Psoas muscle (tissue), 7 donors: ENCODE measurements at regions not wholly inside any gene's neighbourhood (a gene's known extent, or its start where the extent isn't known, plus 50 kb on each side); places are given as distances from the start of the nearest gene placed in this dataset.

ENCODE experiments used
- ATAC-seq, 4 donors: fragments of 200-7000 bp; cut with Tn5 transposase; one replicate each; pipeline ENCODE4 v1.9.1; 2020; ENCODE audit warnings: moderate library complexity in 3 of 4, mild to moderate bottlenecking in 2 of 4
- DNase-seq, 2 donors: peaks; one replicate each; pipeline ENCODE4 v3.0.0-alpha.2; 2020
- H3K27ac ChIP-seq: fragments of 200-600 bp; one replicate; pipeline ENCODE4 v1.8.0; 2022
- H3K27me3 ChIP-seq, 3 donors: fragments of 200-600 bp in 1 of 3; one replicate each; pipeline versions ENCODE4 v1.6.1 to v1.8.0; 2013 to 2022; ENCODE audit warnings: low read length in 2 of 3, mild to moderate bottlenecking in 2 of 3, moderate library complexity in 1 of 3; ENCODE audit not compliant: insufficient read depth in 3 of 3
- H3K36me3 ChIP-seq, 2 donors: fragments of 200-600 bp in 1 of 2; one replicate each; pipeline versions ENCODE4 v1.6.1 to v1.8.0; 2013 to 2022; ENCODE audit warnings: low read depth in 1 of 2, mild to moderate bottlenecking in 1 of 2, moderate library complexity in 1 of 2; ENCODE audit not compliant: insufficient read depth in 1 of 2
- H3K4me1 ChIP-seq: fragments of 200-600 bp; one replicate; pipeline ENCODE4 v1.8.0; 2022
- H3K4me3 ChIP-seq: fragments of 200-600 bp; one replicate; pipeline ENCODE4 v1.8.0; 2022; ENCODE audit warnings: mild to moderate bottlenecking
- H3K9me3 ChIP-seq: fragments of 200-600 bp; one replicate; pipeline ENCODE4 v1.8.0; 2022
- WGBS, 3 donors: extraction: QIAGEN DNeasy Blood & Tissue Kit; methylation state at CpG; one replicate each; pipeline versions ENCODE4 v1.1.6 to v1.1.7; 2013; 5-methylcytosine and 5-hydroxymethylcytosine counted together
- intact Hi-C, 2 donors: fragments of 100-400 bp; cut with DNase I; formaldehyde crosslinking; loops; one replicate each; pipeline versions ENCODE4 v1.11.0 to v1.14.2; 2022
- TF ChIP-seq, protein P1 (sequence below): fragments of 200-600 bp; IDR thresholded peaks from one replicate; pipeline ENCODE4 v1.8.0; 2022; ENCODE audit warnings: antibody characterized with exemption
- donor health status: healthy with polysubstance abuse.
- donor health status: DM: no; HTN: no; CAD: no; lungs with moderate emphysema.
- donor health status: Bipolar disorder and iron deficiency.
- donor health status: healthy.
- donor health status: DM: yes; HTN: yes; CAD: no.
- donor health status: DM: no; HTN: no; CAD: no.
- donor health status: DM: yes; HTN: yes; CAD: no.

- no peak for DNase-seq
- no peaks in the 10 kb centered on the region for H3K4me1 ChIP-seq
- no peak for ATAC-seq
- H3K36me3 ChIP-seq, result no peaks in the 10 kb centered on the region
- TF ChIP-seq, protein P1, sequence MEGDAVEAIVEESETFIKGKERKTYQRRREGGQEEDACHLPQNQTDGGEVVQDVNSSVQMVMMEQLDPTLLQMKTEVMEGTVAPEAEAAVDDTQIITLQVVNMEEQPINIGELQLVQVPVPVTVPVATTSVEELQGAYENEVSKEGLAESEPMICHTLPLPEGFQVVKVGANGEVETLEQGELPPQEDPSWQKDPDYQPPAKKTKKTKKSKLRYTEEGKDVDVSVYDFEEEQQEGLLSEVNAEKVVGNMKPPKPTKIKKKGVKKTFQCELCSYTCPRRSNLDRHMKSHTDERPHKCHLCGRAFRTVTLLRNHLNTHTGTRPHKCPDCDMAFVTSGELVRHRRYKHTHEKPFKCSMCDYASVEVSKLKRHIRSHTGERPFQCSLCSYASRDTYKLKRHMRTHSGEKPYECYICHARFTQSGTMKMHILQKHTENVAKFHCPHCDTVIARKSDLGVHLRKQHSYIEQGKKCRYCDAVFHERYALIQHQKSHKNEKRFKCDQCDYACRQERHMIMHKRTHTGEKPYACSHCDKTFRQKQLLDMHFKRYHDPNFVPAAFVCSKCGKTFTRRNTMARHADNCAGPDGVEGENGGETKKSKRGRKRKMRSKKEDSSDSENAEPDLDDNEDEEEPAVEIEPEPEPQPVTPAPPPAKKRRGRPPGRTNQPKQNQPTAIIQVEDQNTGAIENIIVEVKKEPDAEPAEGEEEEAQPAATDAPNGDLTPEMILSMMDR, result no peak
- intact Hi-C loops, result no loop called here
- H3K4me3 ChIP-seq, result no peak overlapping the region
- no peak overlapping the region for H3K27ac ChIP-seq
- H3K9me3 ChIP-seq, result no peaks in the 10 kb centered on the region
- H3K27me3 ChIP-seq, result no peaks in the 10 kb centered on the region
- 81 to 84% (median 81%) methylated on average over 4 of the region's 4 CpGs for WGBS, 3 donors
Observed at GRCh38 chr2:19226871-19227270, 131.6 kb downstream of the OSR1 start.

GRCh38 chr2:19226386-19226785 lies 132.0 kb downstream of the OSR1 start:
- Histone ChIP-seq H3K27me3 (no peaks in the 10 kb centered on the region), H3K9me3 (no peaks in the 10 kb centered on the region), H3K36me3 (no peaks in the 10 kb centered on the region), H3K4me1 (no peaks in the 10 kb centered on the region), H3K27ac (no peak overlapping the region), H3K4me3 (no peak overlapping the region)
- no peak for ATAC-seq
- no peak for DNase-seq
- intact Hi-C loops, result no loop called here
- 88 to 96% (median 93%) methylated on average over 6 of the region's 6 CpGs for WGBS, 3 donors
- TF ChIP-seq, protein P1, result no peak

- Histone ChIP-seq H3K4me3 (no peak overlapping the region), H3K9me3 (no peaks in the 10 kb centered on the region), H3K27me3 (no peaks in the 10 kb centered on the region), H3K36me3 (no peaks in the 10 kb centered on the region), H3K27ac (no peak overlapping the region), H3K4me1 (no peaks in the 10 kb centered on the region)
- ATAC-seq (no peak), DNase-seq (no peak)
- WGBS, 3 donors, result 88 to 96% (median 94%) methylated on average over 1 of the region's 1 CpG
- intact Hi-C loops, result no loop called here
- TF ChIP-seq, protein P1, result no peak
Observed at GRCh38 chr2:19225931-19226330, 132.5 kb downstream of the OSR1 start.

GRCh38 chr2:19225126-19225525 lies 133.3 kb downstream of the OSR1 start:
- H3K27ac ChIP-seq, result no peak overlapping the region
- no peaks in the 10 kb centered on the region for H3K4me1 ChIP-seq
- DNase-seq (no peak), ATAC-seq (no peak)
- H3K36me3 ChIP-seq, result no peaks in the 10 kb centered on the region
- H3K9me3 ChIP-seq, result no peaks in the 10 kb centered on the region
- TF ChIP-seq, protein P1, result no peak
- intact Hi-C loops, result no loop called here
- H3K27me3 ChIP-seq, result no peaks in the 10 kb centered on the region
- no peak overlapping the region for H3K4me3 ChIP-seq

GRCh38 chr2:19224486-19224885 lies 133.9 kb downstream of the OSR1 start:
- intact Hi-C loops, result no loop called here
- 50 to 54% (median 50%) methylated on average over 1 of the region's 1 CpG for WGBS, 3 donors

More at GRCh38 chr2:19224486-19224885, 133.9 kb downstream of the OSR1 start:
- no peaks in the 10 kb centered on the region for H3K9me3 ChIP-seq
- H3K4me3 ChIP-seq, result no peak overlapping the region
- H3K27ac ChIP-seq, result no peak overlapping the region
- TF ChIP-seq, protein P1, result no peak
- no peaks in the 10 kb centered on the region for H3K4me1 ChIP-seq
- no peaks in the 10 kb centered on the region for H3K36me3 ChIP-seq
- ATAC-seq, result no peak
- no peak for DNase-seq
- H3K27me3 ChIP-seq, result no peaks in the 10 kb centered on the region
